ENCODE measurements at regions not wholly inside any gene's neighbourhood (a gene's known extent, or its start where the extent isn't known, plus 50 kb on each side); places are given as distances from the start of the nearest gene placed in this dataset.

DNA sequence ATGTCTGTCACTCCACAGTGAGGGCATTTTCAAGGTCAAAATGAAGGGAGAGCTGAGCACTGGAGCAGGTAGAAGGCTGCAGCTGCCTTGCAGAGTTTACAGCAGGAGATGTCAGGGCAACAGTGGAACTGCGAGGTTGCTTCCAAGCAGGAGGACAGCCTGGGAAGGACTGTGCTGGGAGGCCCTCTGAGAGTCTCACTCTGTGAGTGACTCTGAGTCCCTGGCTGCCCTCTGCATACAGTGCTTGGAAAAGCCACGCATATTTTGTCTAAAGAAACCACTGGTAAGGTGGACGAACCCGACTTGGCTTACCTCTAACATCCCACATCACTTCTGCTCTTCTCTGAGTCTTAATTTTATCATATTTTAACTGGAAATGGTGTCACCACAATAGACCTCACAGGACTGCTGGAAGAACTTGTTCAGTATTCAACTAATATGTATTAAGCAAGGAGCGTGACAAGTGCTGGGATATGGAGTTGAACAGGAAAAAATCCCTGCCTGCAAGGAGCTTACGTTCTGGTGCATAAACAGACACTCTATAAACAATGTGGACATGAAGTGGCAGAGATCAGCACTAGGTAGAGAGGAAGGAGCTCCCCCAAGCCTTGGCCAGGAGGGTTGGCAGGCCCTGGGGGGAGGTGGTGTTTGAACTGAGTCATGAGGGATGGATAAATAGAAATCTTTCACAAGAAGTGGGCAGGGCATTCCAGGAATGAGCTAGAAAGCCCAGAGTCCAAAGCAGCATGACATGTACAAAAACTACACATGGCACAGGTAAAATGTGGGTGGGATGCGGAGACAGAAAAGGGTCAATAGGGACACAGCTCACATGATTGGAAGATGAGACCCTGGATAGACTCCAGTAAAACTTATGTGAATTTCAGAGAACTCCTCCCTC is 64.0 kb upstream of the FOXE1 start:
- TF ChIP-seq CEBPB (IDR thresholded peaks at IDR 0.05; ENCODE audit: low read depth, low read length): peak; percentile 8; the same call in 1 of the 2 replicates
- no peak for TF ChIP-seq MAFK (IDR thresholded peaks at IDR 0.05; ENCODE audit: low read depth, low read length)
- Histone ChIP-seq H2BK20ac (ENCODE audit: low read depth, low read length) (no peak overlapping the region), H3K14ac (replicated peaks; ENCODE audit: low read depth, low read length) (no peak overlapping the region), H2BK15ac (ENCODE audit: low read depth, low read length) (no peak overlapping the region), H2AK5ac (ENCODE audit: low read depth, low read length) (no peak overlapping the region), H3K79me1 (ENCODE audit: low read depth in 1 of 2, low read length in 2 of 2) (no peaks in the 10 kb centered on the region), H2BK5ac (ENCODE audit: low read depth, low read length, poor library complexity, severe bottlenecking) (no peak overlapping the region), H3K27ac (ENCODE audit: insufficient read depth, low read length) (no peak overlapping the region), H3K56ac (ENCODE audit: extremely low read depth, insufficient read depth, low read length) (no peak overlapping the region), H2BK120ac (ENCODE audit: low read depth, low read length) (no peak overlapping the region), H3K4ac (ENCODE audit: low read depth, low read length) (no peak overlapping the region), H3K4me3 (ENCODE audit: insufficient read depth, low read depth, low read length) (no peak overlapping the region), H4K8ac (ENCODE audit: low read depth in 2 of 2, low read length in 2 of 2) (no peak overlapping the region), H3K27me3 (ENCODE audit: control insufficient read depth, insufficient read depth, low read length) (peaks cover 31% of the 10 kb centered on the region), H2AFZ (replicated peaks; ENCODE audit: low read length, poor library complexity) (no peak overlapping the region), H2AK9ac (replicated peaks; ENCODE audit: low read depth, low read length, poor library complexity) (no peak overlapping the region), H4K91ac (ENCODE audit: insufficient read depth, low read depth, low read length) (no peak overlapping the region), H3K4me1 (ENCODE audit: control insufficient read depth, insufficient read depth, low read length) (no peaks in the 10 kb centered on the region), H3K23ac (ENCODE audit: low read depth, low read length) (no peak overlapping the region), H4K5ac (ENCODE audit: low read depth, low read length) (no peak overlapping the region), H4K20me1 (ENCODE audit: insufficient read depth, low read length) (no peaks in the 10 kb centered on the region), H3K4me2 (ENCODE audit: low read depth, low read length) (no peak overlapping the region), H3K9ac (ENCODE audit: low read depth, low read length) (no peak overlapping the region), H3K36me3 (ENCODE audit: control insufficient read depth, insufficient read depth, low read length) (no peaks in the 10 kb centered on the region), H3K18ac (ENCODE audit: low read depth, low read length) (no peak overlapping the region), H3K9me1 (ENCODE audit: insufficient read depth, low read length) (no peaks in the 10 kb centered on the region), H3K9me3 (ENCODE audit: control insufficient read depth, insufficient read depth, low read length) (peaks cover 2% of the 10 kb centered on the region; the same call in 1 of the 2 replicates)
- CTCF ChIA-PET: no interaction called here
- dilution Hi-C loops (cut with HindIII; ENCODE audit: low sequenced_read_pairs, unreplicated experiment): no loop called here
- DNase-seq (no peak), ATAC-seq (ENCODE audit: low read depth) (no peak)
- in situ Hi-C loops (cut with MboI; ENCODE audit: low sequenced_read_pairs): no loop called here
- POLR2A ChIA-PET (ENCODE audit: unreplicated experiment): no interaction called here
- 67% methylated on average over 1 of the region's 7 CpGs; no CpG with 5 or more reads in 1 of the 2 experiments for WGBS, 2 experiments (ENCODE audit: extremely low coverage in 2 of 2, insufficient read length in 1 of 2)
- intact Hi-C loops (cut with micrococcal nuclease): no loop called here
- BruUV-seq (replicated peaks): no TSS peak
